ENCODE measurements at regions not wholly inside any gene's neighbourhood (a gene's known extent, or its start where the extent isn't known, plus 50 kb on each side); places are given as distances from the start of the nearest gene placed in this dataset.

DNA sequence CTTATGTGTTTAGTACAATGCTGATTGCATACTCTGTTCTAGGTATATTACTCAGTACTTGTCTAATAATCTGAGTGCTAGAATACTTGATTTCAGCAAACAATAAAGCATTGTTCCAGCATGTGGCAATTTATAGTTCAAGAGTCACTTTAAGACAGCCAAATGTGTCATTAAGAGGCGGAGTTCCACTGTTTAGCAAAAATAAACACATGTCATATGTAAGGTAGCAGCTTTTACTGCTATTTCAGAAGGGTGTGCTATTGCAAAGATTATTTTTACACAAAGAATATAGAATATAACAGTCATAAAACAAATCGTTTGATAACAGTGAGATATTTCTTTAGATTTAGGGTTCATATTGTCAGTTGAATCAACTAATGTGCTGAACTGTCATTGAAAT lies 358.7 kb downstream of the TUSC7 start (continued):
- TF ChIP-seq HNRNPH1 (optimal IDR thresholded peaks at IDR 0.05; ENCODE audit: low read depth, low read length) (no peak), HDAC3 (IDR thresholded peaks at IDR 0.05; ENCODE audit: borderline replicate concordance, partially characterized antibody) (no peak), ZNF79 (CRISPR knock-in tag; IDR thresholded peaks at IDR 0.05; ENCODE audit: low read depth) (no peak)

DNA sequence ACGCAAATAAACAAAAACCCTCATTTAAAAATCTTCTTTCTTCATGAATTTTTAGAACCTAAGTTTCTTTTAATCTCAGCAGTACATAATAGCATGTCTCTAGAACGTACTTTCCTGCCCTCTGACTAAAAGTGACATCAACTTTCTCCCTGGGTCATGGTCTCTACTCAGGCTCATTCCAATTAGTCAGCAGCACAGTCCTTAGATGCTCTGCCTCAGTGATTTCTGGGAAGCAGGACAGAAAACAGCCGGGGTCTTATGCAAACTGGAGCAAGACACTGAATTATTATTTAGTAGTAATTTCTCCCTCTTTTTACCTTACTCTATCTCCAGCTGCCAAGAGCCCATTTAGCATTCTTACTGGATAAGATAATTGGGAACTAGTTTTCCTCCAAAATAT lies 365.2 kb downstream of the TUSC7 start:
- Histone ChIP-seq H3K27ac (ENCODE audit: extremely low read depth, low read depth, low read length) (no peak overlapping the region), H3K4me1 (replicated peaks in 1 of 2; ENCODE audit: control insufficient read depth in 2 of 2, insufficient read depth in 2 of 2, low read length in 2 of 2) (no peaks in the 10 kb centered on the region), H3K9ac (ENCODE audit: insufficient read depth in 1 of 2, low read depth in 2 of 2, low read length in 2 of 2) (no peak overlapping the region), H2AFZ (ENCODE audit: low read depth, low read length) (no peak overlapping the region), H3K9me3 (replicated peaks; ENCODE audit: control insufficient read depth, insufficient read depth, low read depth, low read length) (no peaks in the 10 kb centered on the region), H4K20me1 (replicated peaks; ENCODE audit: control insufficient read depth, insufficient read depth, low read length) (no peaks in the 10 kb centered on the region), H3K4me3 (no peak overlapping the region), H3K4me2 (ENCODE audit: insufficient read depth, low read length) (no peak overlapping the region), H3K36me3 (ENCODE audit: control insufficient read depth, insufficient read depth, low read length) (no peaks in the 10 kb centered on the region), H3K79me2 (ENCODE audit: control insufficient read depth, insufficient read depth, low read length) (no peaks in the 10 kb centered on the region), H3K27me3 (ENCODE audit: control insufficient read depth in 2 of 2, insufficient read depth in 2 of 2, low read length in 2 of 2) (no peaks in the 10 kb centered on the region), H3K9me1 (ENCODE audit: control insufficient read depth, insufficient read depth, low read length) (no peaks in the 10 kb centered on the region)
- no peak for FAIRE-seq
- DNase-seq (ENCODE audit: extremely low read depth in 1 of 4, low spot score in 3 of 4), result no peak
- ChIA-PET POLR2A (no interaction called here), CTCF (ENCODE audit: low intra/inter-chr PET ratio) (no interaction called here)
- no TSS peak for BruUV-seq (replicated peaks)
- in situ Hi-C loops (cut with MboI) (no loop called here), intact Hi-C loops (cut with micrococcal nuclease) (no loop called here)
- WGBS (ENCODE audit: insufficient coverage, low coverage, missing lambda C conversion rate), result 0% methylated on average over 3 of the region's 3 CpGs
- ATAC-seq, result no peak
- TF ChIP-seq CREBBP (IDR thresholded peaks at IDR 0.05; ENCODE audit: low read depth, low read length) (no peak), ESRRB (CRISPR knock-in tag; IDR thresholded peaks at IDR 0.05; ENCODE audit: borderline replicate concordance) (no peak), HDAC2 (IDR thresholded peaks at IDR 0.05) (no peak), MXI1 (IDR thresholded peaks at IDR 0.05; ENCODE audit: low read depth, low read length) (no peak), L3MBTL2 (IDR thresholded peaks at IDR 0.05) (no peak), MCM3 (IDR thresholded peaks at IDR 0.05) (no peak), NEUROD1 (IDR thresholded peaks at IDR 0.05; ENCODE audit: borderline replicate concordance, low read depth, low read length, partially characterized antibody) (no peak), POLR2AphosphoS5 (IDR thresholded peaks at IDR 0.05; ENCODE audit: control insufficient read depth, insufficient read depth, low read depth, low read length) (no peak), NFATC3 (IDR thresholded peaks at IDR 0.05) (no peak), JUNB (CRISPR knock-in tag; conservative IDR thresholded peaks at IDR 0.05) (no peak), POLR2G (IDR thresholded peaks at IDR 0.05; ENCODE audit: low read depth, low read length) (no peak), MAZ (CRISPR knock-in tag; conservative IDR thresholded peaks at IDR 0.05 in 1 of 2, IDR thresholded peaks at IDR 0.05 in 1 of 2) (no peak)
- TF ChIP-seq, protein P1, sequence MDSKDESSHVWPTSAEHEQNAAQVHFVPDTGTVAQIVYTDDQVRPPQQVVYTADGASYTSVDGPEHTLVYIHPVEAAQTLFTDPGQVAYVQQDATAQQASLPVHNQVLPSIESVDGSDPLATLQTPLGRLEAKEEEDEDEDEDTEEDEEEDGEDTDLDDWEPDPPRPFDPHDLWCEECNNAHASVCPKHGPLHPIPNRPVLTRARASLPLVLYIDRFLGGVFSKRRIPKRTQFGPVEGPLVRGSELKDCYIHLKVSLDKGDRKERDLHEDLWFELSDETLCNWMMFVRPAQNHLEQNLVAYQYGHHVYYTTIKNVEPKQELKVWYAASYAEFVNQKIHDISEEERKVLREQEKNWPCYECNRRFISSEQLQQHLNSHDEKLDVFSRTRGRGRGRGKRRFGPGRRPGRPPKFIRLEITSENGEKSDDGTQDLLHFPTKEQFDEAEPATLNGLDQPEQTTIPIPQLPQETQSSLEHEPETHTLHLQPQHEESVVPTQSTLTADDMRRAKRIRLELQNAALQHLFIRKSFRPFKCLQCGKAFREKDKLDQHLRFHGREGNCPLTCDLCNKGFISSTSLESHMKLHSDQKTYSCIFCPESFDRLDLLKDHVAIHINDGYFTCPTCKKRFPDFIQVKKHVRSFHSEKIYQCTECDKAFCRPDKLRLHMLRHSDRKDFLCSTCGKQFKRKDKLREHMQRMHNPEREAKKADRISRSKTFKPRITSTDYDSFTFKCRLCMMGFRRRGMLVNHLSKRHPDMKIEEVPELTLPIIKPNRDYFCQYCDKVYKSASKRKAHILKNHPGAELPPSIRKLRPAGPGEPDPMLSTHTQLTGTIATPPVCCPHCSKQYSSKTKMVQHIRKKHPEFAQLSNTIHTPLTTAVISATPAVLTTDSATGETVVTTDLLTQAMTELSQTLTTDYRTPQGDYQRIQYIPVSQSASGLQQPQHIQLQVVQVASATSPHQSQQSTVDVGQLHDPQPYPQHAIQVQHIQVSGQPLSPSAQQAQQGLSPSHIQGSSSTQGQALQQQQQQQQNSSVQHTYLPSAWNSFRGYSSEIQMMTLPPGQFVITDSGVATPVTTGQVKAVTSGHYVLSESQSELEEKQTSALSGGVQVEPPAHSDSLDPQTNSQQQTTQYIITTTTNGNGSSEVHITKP (IDR thresholded peaks at IDR 0.05; ENCODE audit: partially characterized antibody), result no peak
- TF ChIP-seq, protein P2, sequence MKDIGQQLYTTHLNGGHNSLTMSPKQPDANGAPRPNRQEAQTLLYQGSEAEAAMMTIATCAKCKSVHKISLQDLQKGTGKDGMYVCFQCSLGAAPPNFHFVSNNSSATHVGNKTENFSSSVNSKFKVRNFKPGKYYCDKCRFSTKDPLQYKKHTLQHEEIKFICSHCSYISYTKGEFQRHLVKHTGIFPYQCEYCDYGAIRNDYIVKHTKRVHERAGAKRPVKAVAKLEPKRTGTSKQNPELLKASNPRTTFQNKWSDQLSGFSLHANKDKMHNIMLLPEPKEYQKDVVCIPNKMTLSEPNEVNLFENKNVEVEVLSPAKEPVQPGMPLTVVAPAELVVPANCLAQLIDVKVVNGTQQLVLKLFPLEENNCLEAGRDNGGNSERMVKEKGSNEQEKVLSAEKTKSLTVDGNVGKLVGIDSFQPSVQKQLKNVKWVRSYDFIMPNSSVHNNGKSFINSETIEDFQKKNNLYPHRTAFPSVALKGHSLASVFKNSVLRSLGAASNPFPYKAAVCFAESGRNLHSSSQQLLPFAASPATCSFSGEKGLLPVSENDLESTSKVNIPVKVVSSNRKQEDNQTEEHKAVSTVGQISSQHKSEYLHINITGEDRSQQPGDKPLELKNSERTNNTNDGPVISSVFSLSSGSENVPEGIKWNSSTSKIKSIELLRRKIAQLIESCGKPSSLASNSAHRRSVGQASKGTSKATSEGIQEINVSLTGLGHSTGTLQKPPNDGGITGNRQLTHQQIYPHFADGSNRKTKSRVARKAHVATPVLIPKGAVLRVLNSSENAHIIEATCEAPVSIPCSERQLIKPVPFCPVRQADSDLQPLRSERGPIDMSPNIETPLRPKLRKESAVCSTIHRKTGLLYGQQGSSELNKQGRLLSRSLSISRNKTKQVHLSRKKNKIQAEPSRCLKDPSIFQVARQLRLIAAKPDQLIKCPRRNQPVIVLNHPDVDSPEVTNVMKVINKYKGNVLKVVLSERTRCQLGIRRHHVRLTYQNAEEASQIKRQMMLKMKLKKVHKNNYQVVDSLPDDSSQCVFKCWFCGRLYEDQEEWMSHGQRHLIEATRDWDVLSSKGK (CRISPR knock-in tag; IDR thresholded peaks at IDR 0.05), result no peak

Measured in K562 (cell line).